ENCODE measurements at regions not wholly inside any gene's neighbourhood (a gene's known extent, or its start where the extent isn't known, plus 50 kb on each side); places are given as distances from the start of the nearest gene placed in this dataset.

GRCh38 chr12:13911756-13912554 lies 69.4 kb downstream of the GRIN2B start:
- no peak overlapping the region for H3K27ac ChIP-seq (ENCODE audit: low read depth, low read length)
- H3K9me3 ChIP-seq (ENCODE audit: control insufficient read depth in 1 of 2, insufficient read depth in 1 of 2, low read depth in 1 of 2, low read length in 2 of 2) = no peaks in the 10 kb centered on the region
- H3K79me2 ChIP-seq (ENCODE audit: insufficient read depth, low read length) = no peaks in the 10 kb centered on the region
- no peaks in the 10 kb centered on the region for H4K20me1 ChIP-seq (ENCODE audit: insufficient read depth)
- ChIA-PET CTCF (no interaction called here), RAD21 (ENCODE audit: low non-redundant PET in 1 of 2, low total read pairs in 2 of 2, uncharacterized antibody in 2 of 2, unreplicated experiment in 2 of 2) (no interaction called here), POLR2A (no interaction called here)
- no peak overlapping the region for H3K9ac ChIP-seq (ENCODE audit: low read length)
- BruUV-seq (replicated peaks) = no TSS peak
- no peaks in the 10 kb centered on the region for H3K4me1 ChIP-seq (ENCODE audit: control insufficient read depth in 1 of 2, insufficient read depth in 2 of 2, low read length in 2 of 2)
- ATAC-seq = no peak
- no peak overlapping the region for H2AFZ ChIP-seq (ENCODE audit: low read depth, low read length, poor library complexity, severe bottlenecking)
- no peak overlapping the region for H3K4me3 ChIP-seq (replicated peaks in 1 of 2; ENCODE audit: low read depth in 1 of 2, low read length in 2 of 2)
- no peaks in the 10 kb centered on the region for H3K9me2 ChIP-seq (ENCODE audit: insufficient read depth)
- DNase-seq (ENCODE audit: low read depth, low spot score) = no peak
- no peak overlapping the region for H3K4me2 ChIP-seq (ENCODE audit: low read length)
- H3K36me3 ChIP-seq (ENCODE audit: control insufficient read depth in 1 of 2, insufficient read depth in 2 of 2, low read length in 2 of 2) = no peaks in the 10 kb centered on the region
- intact Hi-C loops (cut with micrococcal nuclease) = no loop called here
- H3K27me3 ChIP-seq (ENCODE audit: insufficient read depth, low read length) = no peaks in the 10 kb centered on the region
- TF ChIP-seq SIN3A (IDR thresholded peaks at IDR 0.05; ENCODE audit: low read depth) (no peak), YY1 (IDR thresholded peaks at IDR 0.05; ENCODE audit: extremely low read depth, insufficient replicate concordance, low read depth, low read length) (no peak), CTCF (IDR thresholded peaks at IDR 0.05 in 2 of 3, conservative IDR thresholded peaks at IDR 0.05 in 1 of 3; ENCODE audit: borderline replicate concordance in 1 of 3, insufficient read depth in 1 of 3, low read depth in 2 of 3, low read length in 2 of 3) (no peak), POLR2A (IDR thresholded peaks at IDR 0.05; ENCODE audit: borderline replicate concordance, extremely low read depth, insufficient read depth, insufficient read length) (no peak), CBX3 (IDR thresholded peaks at IDR 0.05; ENCODE audit: low read depth) (no peak), SRF (IDR thresholded peaks at IDR 0.05; ENCODE audit: low read depth) (no peak), REST (IDR thresholded peaks at IDR 0.05; ENCODE audit: low read depth) (no peak), ZFX (IDR thresholded peaks at IDR 0.05) (no peak), EGR1 (IDR thresholded peaks at IDR 0.05; ENCODE audit: low read depth) (no peak), FOSL1 (IDR thresholded peaks at IDR 0.05; ENCODE audit: low read depth) (no peak), ELF1 (IDR thresholded peaks at IDR 0.05; ENCODE audit: borderline replicate concordance, low read depth) (no peak), TCF7L2 (IDR thresholded peaks at IDR 0.05; ENCODE audit: borderline replicate concordance, extremely low read depth, insufficient read depth, insufficient read length) (no peak), SP1 (IDR thresholded peaks at IDR 0.05; ENCODE audit: low read depth) (no peak), EZH2 (IDR thresholded peaks at IDR 0.05) (no peak), MAX (IDR thresholded peaks at IDR 0.05) (no peak), POLR2AphosphoS5 (IDR thresholded peaks at IDR 0.05; ENCODE audit: low read depth, low read length) (no peak), ATF3 (IDR thresholded peaks at IDR 0.05) (no peak), CEBPB (IDR thresholded peaks at IDR 0.05; ENCODE audit: low read depth) (no peak)

Measured in HCT116 (cell line).